ENCODE measurements at regions not wholly inside any gene's neighbourhood (a gene's known extent, or its start where the extent isn't known, plus 50 kb on each side); places are given as distances from the start of the nearest gene placed in this dataset.

GRCh38 chr2:111695441-111696007, 188.5 kb downstream of the ANAPC1 start:
- no peak for DNase-seq
- Mint-ChIP-seq H3K9me3 (no peaks in the 10 kb centered on the region), H3K4me1 (ENCODE audit: low read depth) (peaks cover 9% of the 10 kb centered on the region), H3K36me3 (ENCODE audit: low read depth) (no peaks in the 10 kb centered on the region), H3K27ac (no peak overlapping the region), H3K4me3 (no peak overlapping the region), H3K27me3 (no peaks in the 10 kb centered on the region)
- intact Hi-C loops (cut with DNase I, micrococcal nuclease) = no loop called here
- no peak overlapping the region for H3K4me3 ChIP-seq (ENCODE audit: low read length)
- ChIA-PET POLR2A (no interaction called here), CTCF (interaction anchor here (1.1 kb wide), 1 partner anchor 13 kb away, joined by 4 read pairs; no protein-coding TSS in a partner anchor)
- H3K4me1 ChIP-seq (ENCODE audit: insufficient read depth, low read length) = peaks cover 10% of the 10 kb centered on the region
- H3K36me3 ChIP-seq (ENCODE audit: insufficient read depth, low read length) = no peaks in the 10 kb centered on the region
- ATAC-seq (ENCODE audit: poor library complexity) = no peak
- no peak overlapping the region for H3K27ac ChIP-seq (ENCODE audit: low read depth in 1 of 2, low read length in 2 of 2)
- no peaks in the 10 kb centered on the region for H3K27me3 ChIP-seq (ENCODE audit: control insufficient read depth in 1 of 2, insufficient read depth in 2 of 2, low read length in 2 of 2)
- H3K9me3 ChIP-seq (ENCODE audit: control insufficient read depth in 1 of 2, insufficient read depth in 1 of 2, low read length in 2 of 2) = no peaks in the 10 kb centered on the region
- no peak for TF ChIP-seq CTCF (IDR thresholded peaks at IDR 0.05)

GRCh38 chr2:111696226-111696625, 187.8 kb downstream of the ANAPC1 start:
- Histone ChIP-seq H3K27me3 (ENCODE audit: control insufficient read depth in 1 of 2, insufficient read depth in 2 of 2, low read length in 2 of 2) (no peaks in the 10 kb centered on the region), H3K9me3 (ENCODE audit: control insufficient read depth in 1 of 2, insufficient read depth in 1 of 2, low read length in 2 of 2) (no peaks in the 10 kb centered on the region), H3K4me1 (ENCODE audit: insufficient read depth, low read length) (peaks cover 10% of the 10 kb centered on the region), H3K27ac (ENCODE audit: low read depth in 1 of 2, low read length in 2 of 2) (no peak overlapping the region), H3K4me3 (ENCODE audit: low read length) (no peak overlapping the region), H3K36me3 (ENCODE audit: insufficient read depth, low read length) (no peaks in the 10 kb centered on the region)
- ChIA-PET CTCF (no interaction called here), POLR2A (no interaction called here)
- intact Hi-C loops (cut with DNase I, micrococcal nuclease) = no loop called here
- Mint-ChIP-seq H3K27me3 (no peaks in the 10 kb centered on the region), H3K36me3 (ENCODE audit: low read depth) (no peaks in the 10 kb centered on the region), H3K9me3 (no peaks in the 10 kb centered on the region), H3K4me3 (no peak overlapping the region), H3K4me1 (ENCODE audit: low read depth) (peaks cover 9% of the 10 kb centered on the region), H3K27ac (no peak overlapping the region)
- no peak for TF ChIP-seq CTCF (IDR thresholded peaks at IDR 0.05)
- ATAC-seq (ENCODE audit: poor library complexity) (no peak), DNase-seq (no peak)

GRCh38 chr2:111697560-111697959, 186.4 kb downstream of the ANAPC1 start:
- ATAC-seq (ENCODE audit: poor library complexity) = no peak

More at GRCh38 chr2:111697560-111697959, 186.4 kb downstream of the ANAPC1 start:
- Histone ChIP-seq H3K27ac (ENCODE audit: low read depth in 1 of 2, low read length in 2 of 2) (no peak overlapping the region), H3K4me3 (ENCODE audit: low read length) (no peak overlapping the region), H3K36me3 (ENCODE audit: insufficient read depth, low read length) (no peaks in the 10 kb centered on the region), H3K9me3 (ENCODE audit: control insufficient read depth in 1 of 2, insufficient read depth in 1 of 2, low read length in 2 of 2) (no peaks in the 10 kb centered on the region), H3K4me1 (ENCODE audit: insufficient read depth, low read length) (peaks cover 19% of the 10 kb centered on the region), H3K27me3 (ENCODE audit: control insufficient read depth in 1 of 2, insufficient read depth in 2 of 2, low read length in 2 of 2) (no peaks in the 10 kb centered on the region)
- intact Hi-C loops (cut with DNase I, micrococcal nuclease) = no loop called here
- peaks cover 9% of the 10 kb centered on the region for H3K4me1 Mint-ChIP-seq (ENCODE audit: low read depth)
- H3K27ac Mint-ChIP-seq = no peak overlapping the region
- no peaks in the 10 kb centered on the region for H3K36me3 Mint-ChIP-seq (ENCODE audit: low read depth)
- no peak for DNase-seq
- no peaks in the 10 kb centered on the region for H3K9me3 Mint-ChIP-seq
- no peak for TF ChIP-seq CTCF (IDR thresholded peaks at IDR 0.05)
- no peaks in the 10 kb centered on the region for H3K27me3 Mint-ChIP-seq
- ChIA-PET CTCF (no interaction called here), POLR2A (no interaction called here)
- H3K4me3 Mint-ChIP-seq = no peak overlapping the region
